HG02623 (cell line): ENCODE measurements at regions not wholly inside any gene's neighbourhood (a gene's known extent, or its start where the extent isn't known, plus 50 kb on each side); places are given as distances from the start of the nearest gene placed in this dataset.
"Not testable (repeated sequence)": the region's sequence is repeated elsewhere in the genome, so short reads cannot be mapped to it uniquely, and the experiment has no call there.

ENCODE experiments used
- ATAC-seq: cut with Tn5 transposase; IDR thresholded peaks from one replicate; pipeline ENCODE4 v1.9.1; 2021; ENCODE audit warnings: moderate library complexity; ENCODE audit not compliant: unreplicated experiment

DNA sequence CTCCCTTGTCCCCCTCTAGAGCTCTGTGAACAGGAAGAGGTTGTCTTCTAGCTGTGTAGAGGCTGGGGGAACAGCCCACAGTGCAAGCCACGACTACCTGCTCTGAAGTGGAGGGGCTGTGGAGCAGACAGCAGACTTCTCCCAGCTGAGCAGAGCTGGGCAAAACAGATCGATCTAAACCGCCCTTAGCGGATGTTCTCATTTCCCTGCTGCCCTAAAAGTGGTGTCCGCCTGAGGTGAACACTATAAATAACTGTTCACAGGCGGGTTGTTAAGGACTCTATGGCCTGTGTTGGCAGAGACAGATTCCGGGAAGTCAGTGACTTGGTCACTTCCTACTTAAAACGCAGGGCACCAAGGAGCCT lies 203.2 kb downstream of the RHOU start:
- no peak for ATAC-seq

DNA sequence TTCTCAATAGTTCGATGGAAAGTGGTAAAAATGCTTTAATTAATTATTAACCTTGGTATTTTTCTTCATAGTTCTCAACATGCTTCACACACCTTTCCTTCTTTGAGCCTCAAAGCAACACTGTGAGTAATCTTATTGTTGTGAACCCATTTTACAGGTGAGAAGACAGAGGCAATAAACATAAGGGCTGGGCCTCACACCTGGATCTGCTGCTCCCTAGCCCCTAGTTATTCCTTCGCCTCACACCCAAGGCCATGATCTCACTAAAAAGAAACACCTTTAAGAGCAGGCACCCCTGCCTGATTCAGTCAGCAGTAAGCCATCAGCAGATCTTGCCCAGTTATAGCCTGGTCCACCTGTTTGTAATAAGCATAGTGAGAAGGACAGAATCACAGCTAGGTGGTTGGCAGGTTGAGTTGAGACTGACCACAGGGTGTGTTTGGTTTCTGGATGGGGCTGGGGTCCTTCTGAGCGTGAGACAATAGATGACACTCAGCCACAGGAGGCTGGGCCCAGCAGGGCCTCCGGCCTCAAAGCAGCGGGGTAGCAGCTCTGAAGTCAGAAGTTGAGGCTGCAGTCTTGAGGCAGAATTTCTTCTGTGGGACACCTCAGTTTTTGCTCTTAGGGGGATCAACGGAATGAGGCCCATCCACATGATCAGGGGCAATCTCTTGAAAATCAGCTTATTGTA lies 203.9 kb downstream of the RHOU start:
- ATAC-seq = no peak

DNA sequence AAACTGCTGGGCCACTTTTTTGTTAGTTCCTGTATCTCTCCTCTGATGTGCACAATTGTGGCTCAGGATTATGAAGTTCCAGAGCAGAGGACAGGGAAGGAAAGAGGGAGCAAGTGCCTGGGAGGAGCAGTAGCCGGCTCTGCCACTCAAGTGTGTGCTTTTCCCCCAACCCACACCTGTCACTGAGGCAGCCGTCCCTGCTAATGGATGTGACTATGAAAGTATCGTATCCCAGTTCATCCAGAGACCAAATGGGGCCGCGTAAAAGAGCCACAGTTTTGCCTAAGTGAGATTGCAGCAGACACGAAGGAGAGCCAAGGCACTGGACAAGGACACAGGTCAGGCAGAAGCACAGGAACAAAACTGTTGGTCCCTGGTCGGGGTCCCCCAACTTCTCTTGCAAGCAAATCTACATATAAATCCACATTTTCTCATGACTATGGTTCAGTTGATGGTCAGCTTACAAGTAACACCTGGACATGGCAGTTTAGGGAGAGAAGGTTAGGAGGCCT lies 204.7 kb downstream of the RHOU start:
- no peak for ATAC-seq

DNA sequence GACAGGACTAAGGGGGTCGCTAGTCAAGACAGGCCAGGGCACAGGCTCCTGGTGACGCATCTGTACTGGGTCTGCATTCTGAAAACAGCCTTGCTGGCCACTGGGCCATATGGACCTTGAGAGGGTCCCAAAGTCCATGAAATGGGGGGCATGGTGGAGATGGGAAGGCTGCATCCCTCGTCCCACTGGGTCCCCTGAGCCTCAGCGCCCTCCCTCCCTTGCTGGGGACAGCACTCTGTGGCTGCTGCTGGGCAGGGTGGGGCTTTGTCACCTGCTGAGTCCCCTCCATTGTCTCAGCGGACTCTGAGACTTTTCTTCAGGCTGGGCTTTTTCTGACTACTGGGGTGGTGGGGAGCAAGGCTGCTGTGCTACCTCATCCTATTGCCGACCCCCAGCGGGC lies 205.2 kb downstream of the RHOU start:
- no peak for ATAC-seq

DNA sequence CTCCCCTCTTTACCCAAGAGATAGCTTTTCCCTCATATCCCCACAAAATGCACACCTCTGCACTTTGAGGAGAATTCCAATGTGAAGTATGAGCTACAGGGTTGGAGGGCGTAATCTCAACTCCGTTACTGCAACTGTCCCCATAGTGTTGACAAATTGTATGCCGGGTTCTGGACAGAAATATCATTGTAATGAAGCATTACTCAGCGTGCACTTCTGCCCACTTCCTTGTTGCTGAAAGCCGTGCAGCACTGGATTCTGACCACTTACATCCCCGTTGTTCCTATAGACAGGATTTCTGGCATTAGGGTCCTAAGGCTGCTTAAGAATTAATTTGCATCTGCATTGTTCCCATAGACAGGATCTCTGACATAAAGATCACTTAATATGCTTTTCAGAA lies 205.6 kb downstream of the RHOU start:
- ATAC-seq = no peak

DNA sequence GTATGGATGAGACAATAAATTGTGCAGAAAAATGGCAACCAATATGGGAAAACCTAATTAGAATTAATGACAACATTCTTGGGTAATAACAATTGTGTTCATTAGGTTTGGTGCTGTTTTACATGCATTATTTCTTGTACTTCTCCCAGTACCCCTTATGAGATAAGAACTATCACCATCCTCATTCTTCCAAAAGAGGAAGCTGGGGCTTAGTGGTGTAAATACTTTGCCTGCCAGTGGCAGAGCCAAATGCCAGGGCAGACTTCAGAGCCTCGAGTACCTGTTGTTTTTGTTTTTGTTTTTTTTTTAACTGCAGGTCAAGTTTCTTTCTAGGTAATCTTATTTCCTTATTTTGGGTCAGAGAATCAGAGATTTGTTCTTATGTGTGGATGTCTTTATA lies 206.4 kb downstream of the RHOU start:
- ATAC-seq = no peak

DNA sequence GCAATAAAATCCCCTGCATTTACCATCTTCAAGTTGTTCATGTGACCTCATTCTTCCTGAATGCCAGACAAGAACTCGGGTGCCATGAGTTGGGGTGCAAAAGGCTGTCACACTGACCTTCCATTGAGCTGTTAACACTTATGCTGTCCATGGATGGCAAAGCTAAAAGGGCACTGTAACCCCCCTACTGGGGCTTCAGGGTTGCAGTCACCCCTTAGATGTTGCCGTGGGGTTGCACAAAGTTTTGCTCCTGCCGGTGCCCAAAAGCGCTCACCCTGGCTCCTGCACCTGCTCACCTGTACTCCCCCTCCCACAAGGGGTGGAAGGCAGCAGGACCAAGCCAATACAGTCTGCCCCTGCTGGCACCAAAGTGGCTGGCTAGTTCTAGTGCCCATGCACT lies 208.2 kb downstream of the RHOU start:
- ATAC-seq = no peak

DNA sequence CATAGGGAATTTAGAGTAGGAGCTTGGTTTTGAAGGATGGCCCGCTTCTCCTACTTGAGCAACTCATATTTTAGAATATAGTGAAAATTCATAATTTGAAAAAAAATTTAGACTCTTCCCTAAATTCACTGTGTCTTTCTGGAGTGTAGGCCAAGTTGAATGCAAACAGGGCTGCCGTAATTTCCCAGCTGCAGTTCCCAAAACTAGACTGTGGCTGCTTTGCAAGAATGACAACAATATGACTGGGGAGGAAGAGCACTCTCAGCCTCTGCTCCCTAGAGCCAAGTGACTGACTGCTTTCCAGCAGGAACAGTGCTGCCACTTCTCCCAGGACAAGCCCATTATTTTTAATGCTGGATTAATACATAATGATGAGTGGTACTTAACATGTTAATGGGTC lies 209.0 kb downstream of the RHOU start:
- ATAC-seq = no peak

DNA sequence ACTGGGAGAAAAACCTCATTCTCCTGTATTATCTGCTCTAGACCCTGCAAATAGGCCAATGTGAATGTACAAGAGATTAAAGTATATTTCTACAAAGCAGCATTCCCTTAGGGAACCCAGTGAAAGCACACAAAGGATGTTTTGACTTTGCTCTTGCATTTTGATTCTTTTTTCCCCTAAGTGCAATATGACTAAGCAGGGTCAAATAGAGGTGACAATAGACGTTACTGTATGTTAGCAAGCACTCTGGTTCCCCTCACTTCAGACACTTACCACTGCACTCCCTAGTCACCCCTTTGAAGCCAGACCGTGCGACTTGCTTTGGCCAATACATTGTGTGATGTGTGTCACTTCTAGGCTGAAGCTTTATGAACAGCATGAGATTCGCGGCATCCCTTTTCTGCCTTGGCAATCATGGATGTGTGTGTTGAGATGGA lies 209.7 kb downstream of the RHOU start:
- ATAC-seq = no peak

DNA sequence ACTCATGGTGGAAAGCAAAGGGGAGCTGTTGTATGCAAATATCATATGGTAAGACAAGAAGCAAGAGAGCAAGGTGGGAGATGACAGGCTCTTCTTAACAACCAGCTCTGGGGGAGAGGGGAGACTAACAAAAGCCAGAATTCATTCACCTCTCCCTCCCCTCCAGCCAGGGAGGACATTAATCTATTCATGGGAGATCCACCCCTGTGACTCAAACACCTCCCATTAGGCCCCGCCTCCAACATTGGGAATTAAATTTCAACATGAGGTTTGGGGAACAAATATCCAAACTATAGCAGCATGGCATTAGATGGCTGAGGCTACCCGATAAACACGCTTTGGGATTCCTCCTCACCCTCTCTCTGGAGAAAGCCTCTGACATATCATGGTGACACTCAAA lies 210.6 kb downstream of the RHOU start:
- ATAC-seq = no peak

DNA sequence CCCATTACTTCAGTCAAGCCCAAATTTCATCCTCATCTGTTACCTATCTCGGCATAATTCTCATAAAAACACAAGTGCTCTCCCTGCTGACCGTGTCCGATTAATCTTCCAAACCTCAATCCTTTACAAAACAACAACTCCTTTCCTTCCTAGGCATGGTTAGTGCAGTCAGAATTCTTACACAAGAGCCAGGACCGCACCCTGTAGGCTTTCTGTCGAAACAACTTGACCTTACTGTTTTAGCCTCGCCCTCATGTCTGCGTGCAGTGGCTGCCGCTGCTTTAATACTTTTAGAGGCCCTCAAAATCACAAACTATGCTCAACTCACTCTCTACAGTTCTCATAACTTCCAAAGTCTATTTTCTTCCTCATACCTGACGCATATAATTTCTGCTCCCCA lies 214.3 kb downstream of the RHOU start:
- not testable (repeated sequence) for ATAC-seq

DNA sequence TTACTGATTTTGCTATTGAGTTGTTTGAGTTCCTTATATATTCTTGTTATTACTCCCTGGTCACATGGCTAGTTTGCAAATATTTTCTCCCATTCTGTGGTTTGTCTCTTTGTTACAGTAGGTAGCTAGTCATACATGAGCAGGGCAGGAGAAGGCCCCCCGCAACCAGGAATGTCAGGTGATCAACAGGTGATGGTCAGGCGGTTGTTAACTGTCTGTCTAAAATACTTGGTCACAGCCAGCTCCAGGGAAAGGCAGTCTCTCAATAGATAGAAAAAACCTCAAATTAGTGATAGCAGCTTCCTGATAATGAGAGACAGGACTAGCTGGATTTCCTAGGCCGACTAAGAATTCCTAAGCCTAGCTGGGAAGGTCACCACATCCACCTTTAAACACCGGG lies 217.9 kb downstream of the RHOU start:
- no peak for ATAC-seq

DNA sequence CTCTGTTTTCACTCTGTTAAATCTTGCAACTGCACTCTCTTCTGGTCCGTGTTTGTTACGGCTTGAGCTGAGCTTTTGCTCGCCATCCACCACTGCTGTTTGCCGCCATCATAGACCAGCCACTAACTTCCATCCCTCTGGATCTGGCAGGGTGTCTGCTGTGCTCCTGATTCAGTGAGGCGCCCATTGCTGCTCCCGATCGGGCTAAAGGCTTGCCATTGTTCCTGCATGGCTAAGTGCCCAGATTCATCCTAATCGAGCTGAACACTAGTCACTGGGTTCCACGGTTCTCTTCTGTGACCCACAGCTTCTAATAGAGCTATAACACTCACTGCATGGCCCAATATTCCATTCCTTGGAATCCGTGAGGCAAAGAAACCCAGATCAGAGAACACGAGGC lies 218.5 kb downstream of the RHOU start:
- not testable (repeated sequence) for ATAC-seq

DNA sequence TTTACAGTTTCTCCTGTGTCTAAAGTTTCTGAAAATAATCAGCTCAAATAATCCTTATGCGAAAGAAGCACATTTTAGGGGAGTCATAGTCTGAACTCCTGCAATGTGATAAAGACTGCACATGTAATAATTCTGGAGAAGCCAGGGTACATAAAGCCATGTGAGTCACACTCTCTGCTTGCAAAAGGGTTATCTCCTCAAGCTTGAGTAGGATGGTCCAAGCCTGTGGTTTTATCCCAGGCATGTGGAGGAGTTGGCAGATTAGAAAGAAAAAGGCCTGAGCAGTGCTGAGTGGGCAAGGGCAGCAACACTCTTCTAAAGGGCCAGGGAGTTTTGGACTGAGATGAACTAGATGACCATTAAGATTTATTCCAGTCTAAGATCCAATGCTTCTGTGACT lies 220.4 kb downstream of the RHOU start:
- ATAC-seq = no peak

DNA sequence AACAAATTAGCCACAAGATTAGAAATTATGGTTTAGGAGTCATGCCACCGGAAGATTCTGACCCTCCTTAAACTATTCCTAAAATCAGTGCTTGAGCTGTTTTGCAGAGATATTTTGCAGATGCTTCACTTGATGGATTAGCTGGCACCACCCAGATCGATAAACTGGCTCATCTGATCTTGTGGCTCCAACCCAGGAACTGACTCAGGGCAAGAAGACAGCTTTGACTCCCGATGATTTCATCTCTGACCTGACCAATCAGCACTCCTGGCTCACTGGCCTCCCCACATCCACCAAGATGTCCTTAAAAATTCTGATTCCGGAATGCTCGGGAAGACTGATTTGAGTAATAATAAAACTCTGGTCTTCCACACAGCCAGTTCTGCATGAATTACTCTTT lies 221.6 kb downstream of the RHOU start:
- no peak for ATAC-seq

DNA sequence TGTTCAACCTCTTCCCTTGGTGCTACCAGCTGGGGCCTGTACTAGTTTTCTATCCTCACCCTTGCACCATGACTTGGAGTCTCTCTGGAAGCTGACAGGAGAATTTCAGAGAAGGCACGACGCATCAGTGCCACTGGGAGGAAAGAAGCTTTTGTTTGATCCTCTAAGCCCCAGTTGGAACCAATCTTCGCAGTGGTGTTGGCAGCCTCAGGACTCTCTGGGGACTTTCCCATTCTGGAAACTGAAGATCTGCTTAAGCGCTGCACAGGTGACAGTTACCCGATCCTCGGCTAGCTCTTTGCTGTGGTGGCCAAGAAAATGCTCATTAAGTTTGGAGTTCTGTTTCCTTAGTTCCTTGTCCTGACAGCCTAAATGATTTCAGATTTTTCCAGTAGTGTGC lies 222.3 kb downstream of the RHOU start:
- no peak for ATAC-seq

DNA sequence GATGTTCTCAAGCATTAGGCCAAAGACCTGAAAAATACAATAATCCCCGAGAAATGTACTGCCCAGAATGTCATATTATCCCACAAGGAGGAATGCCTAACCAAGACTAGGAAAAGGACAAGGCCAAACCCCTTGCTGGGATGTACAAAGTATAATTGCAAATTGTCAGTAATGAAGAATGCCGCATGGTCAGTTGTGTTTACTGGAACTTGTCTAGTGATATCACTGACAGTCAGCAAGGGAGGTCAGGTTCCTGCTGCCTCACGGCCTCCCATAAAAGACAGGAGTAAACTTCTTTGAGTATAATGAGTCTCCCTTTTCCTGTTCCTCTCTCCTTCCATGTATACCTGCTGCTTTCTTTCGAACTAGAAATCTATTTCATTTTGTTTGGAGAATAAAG lies 222.8 kb downstream of the RHOU start:
- no peak for ATAC-seq

DNA sequence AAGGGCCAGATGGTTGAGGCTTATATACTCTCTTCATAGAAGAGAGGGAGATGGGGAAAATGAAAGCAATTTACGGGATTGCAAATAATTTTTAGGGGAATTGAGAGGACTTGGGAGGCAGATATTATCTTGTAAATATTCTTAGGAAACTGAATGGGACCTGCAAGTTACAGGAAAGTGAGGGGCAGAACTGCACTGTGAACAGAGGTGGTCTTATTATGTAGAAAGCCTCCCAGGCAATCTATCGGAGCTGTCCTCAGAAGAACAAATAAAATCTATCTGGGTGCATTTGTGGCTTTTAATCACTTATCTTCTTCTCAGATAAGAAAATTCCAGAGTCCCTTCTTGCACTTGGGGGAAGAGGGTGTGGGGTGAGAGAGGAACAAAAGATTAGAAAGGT lies 223.5 kb downstream of the RHOU start:
- no peak for ATAC-seq

DNA sequence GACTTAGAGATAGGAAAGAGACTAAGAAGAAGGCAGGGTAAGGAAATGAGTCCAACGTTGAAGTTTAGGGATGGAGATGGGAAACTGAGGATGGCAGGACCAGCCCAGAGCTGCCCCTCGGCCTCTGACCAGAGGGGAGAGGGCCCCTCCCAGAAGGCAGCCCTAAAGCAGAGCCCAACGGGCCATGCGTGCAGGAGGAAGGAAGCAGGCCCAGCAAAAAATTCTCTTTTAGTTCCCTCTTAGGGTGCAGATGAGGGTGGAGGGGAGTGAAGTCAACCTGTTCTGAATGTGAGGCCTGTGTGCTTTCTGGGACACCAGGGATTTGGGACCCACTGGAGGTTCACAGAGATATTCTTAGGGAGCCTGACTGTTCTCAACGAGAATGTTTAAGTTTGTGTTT lies 225.4 kb downstream of the RHOU start:
- ATAC-seq = no peak

DNA sequence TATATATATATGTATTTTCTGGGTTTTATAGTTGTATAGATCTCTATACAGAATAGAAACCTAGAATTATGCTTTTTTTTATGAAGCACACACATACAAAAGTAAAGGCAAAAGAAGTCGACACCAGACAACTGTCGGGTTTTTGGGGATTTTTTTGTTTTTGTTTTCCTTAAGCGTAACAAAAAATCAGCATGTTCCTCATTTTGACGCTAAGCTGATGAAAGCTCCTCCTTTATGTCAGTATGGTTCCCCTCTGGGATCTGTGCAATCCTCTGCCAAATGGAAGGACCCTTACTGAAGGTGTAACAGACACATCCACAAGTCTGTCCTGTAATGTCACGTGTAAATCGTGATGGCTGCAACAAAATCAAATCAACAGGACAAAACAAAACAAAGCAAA lies 226.2 kb downstream of the RHOU start:
- ATAC-seq = no peak

DNA sequence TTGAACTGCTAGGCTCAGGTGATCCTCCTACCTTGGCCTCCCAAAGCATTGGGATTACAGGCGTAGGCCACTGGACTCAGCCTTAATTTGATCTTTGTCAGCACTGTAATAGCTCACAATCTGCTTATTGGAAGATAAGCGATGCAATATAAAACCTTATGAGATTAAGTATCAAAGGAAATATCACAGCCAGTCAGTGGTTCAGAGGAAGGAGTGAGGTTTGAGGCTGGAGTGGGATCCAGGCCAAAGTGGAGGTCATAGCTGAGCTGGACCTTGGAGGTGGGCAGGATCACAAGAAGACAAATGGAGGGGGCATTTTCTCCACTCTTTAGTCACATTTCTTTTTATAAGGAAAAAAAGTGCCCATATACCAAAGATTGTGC lies 228.5 kb downstream of the RHOU start:
- ATAC-seq = no peak

DNA sequence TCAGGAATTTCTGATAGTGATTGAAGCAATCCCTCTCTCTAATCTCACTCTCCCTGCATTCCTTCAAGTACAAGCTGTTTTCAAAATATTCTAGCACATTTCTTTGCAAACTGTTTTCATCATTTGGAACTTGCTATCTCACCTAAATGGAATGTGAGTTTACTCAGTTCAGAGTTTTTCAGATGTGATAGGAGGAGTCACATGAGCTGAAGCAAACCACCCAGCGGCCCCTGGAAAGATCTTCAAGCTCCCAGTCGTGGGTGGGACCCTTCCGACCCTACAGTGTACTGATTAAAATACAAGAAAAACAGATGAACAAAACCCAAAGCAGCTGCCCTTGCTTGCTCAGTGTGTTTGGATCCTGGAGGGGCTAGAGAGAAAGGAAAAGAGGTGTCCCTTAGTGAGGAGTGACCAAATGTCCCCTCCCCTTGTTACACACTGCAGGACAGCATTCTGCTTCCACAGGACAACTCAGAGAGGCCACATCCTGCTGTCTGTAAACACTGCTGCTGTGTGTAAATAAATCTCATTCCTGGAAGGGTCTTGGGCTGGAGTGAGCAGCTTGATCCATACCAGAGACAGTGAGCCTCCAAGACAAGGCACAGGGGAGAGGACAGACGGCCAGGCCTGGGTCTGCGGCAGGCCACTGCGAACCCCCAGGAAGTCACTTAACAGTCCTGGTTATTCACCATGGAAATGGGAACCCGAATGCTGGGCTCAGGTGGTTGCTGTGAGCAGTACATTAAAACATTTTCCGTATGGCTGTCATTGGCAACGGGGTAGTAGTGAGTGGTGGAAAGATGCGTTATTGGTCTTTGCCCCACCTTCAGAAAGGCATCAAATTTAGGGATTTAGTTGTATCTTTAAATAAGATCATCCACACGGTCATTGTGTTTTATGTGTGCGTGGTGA lies 229.2 kb downstream of the RHOU start:
- ATAC-seq = no peak
